Retinal pigment epithelial cell (primary cell): ENCODE measurements at regions not wholly inside any gene's neighbourhood (a gene's known extent, or its start where the extent isn't known, plus 50 kb on each side); places are given as distances from the start of the nearest gene placed in this dataset.
A peak's percentile ranks its signal among the peaks of the same experiment; 100 is the strongest.

ENCODE experiments used
- DNase-seq: peaks from one replicate; pipeline ENCODE4 v3.0.0-alpha.2; 2010; ENCODE audit warnings: low read depth
- H3K4me3 ChIP-seq: 2 replicates; pipeline ENCODE4 v1.5.1; 2011; ENCODE audit warnings: mild to moderate bottlenecking, low read length, control low read depth, moderate library complexity
- CTCF ChIP-seq: conservative IDR thresholded peaks from 2 replicates; pipeline ENCODE4 v1.5.1; 2011; ENCODE audit warnings: low read depth, low read length, control low read depth, inconsistent platforms

GRCh38 chr5:68547056-68547455, 331.5 kb downstream of the PIK3R1 start:
- no peak for TF ChIP-seq CTCF
- DNase-seq = no peak
- H3K4me3 ChIP-seq = no peak overlapping the region

GRCh38 chr5:68547622-68548021, 332.1 kb downstream of the PIK3R1 start:
- DNase-seq = no peak
- H3K4me3 ChIP-seq = no peak overlapping the region
- no peak for TF ChIP-seq CTCF

- no peak for DNase-seq
- no peak overlapping the region for H3K4me3 ChIP-seq
- TF ChIP-seq CTCF = no peak
Observed at GRCh38 chr5:68548959-68549676, 333.6 kb downstream of the PIK3R1 start.

GRCh38 chr5:68550015-68550414, 334.5 kb downstream of the PIK3R1 start:
- DNase-seq = no peak
- TF ChIP-seq CTCF = no peak
- H3K4me3 ChIP-seq = no peak overlapping the region

- no peak overlapping the region for H3K4me3 ChIP-seq
- no peak for TF ChIP-seq CTCF
- DNase-seq = no peak
Observed at GRCh38 chr5:68551436-68551835, 335.9 kb downstream of the PIK3R1 start.

GRCh38 chr5:68554571-68555279, 339.2 kb downstream of the PIK3R1 start:
- peak; percentile 68 for DNase-seq
- no peak overlapping the region for H3K4me3 ChIP-seq
- no peak for TF ChIP-seq CTCF

- DNase-seq = no peak
- no peak for TF ChIP-seq CTCF
- no peak overlapping the region for H3K4me3 ChIP-seq
Observed at GRCh38 chr5:68555907-68556681, 340.5 kb downstream of the PIK3R1 start.
